Umbilical cord (tissue), 1 donor: ENCODE measurements at regions not wholly inside any gene's neighbourhood (a gene's known extent, or its start where the extent isn't known, plus 50 kb on each side); places are given as distances from the start of the nearest gene placed in this dataset.
"Not testable (repeated sequence)": the region's sequence is repeated elsewhere in the genome, so short reads cannot be mapped to it uniquely, and the experiment has no call there.

Experiments used
- DNase-seq: peaks from one replicate; pipeline ENCODE4 v3.0.0-alpha.2; 2015; ENCODE audit warnings: low spot score

DNA sequence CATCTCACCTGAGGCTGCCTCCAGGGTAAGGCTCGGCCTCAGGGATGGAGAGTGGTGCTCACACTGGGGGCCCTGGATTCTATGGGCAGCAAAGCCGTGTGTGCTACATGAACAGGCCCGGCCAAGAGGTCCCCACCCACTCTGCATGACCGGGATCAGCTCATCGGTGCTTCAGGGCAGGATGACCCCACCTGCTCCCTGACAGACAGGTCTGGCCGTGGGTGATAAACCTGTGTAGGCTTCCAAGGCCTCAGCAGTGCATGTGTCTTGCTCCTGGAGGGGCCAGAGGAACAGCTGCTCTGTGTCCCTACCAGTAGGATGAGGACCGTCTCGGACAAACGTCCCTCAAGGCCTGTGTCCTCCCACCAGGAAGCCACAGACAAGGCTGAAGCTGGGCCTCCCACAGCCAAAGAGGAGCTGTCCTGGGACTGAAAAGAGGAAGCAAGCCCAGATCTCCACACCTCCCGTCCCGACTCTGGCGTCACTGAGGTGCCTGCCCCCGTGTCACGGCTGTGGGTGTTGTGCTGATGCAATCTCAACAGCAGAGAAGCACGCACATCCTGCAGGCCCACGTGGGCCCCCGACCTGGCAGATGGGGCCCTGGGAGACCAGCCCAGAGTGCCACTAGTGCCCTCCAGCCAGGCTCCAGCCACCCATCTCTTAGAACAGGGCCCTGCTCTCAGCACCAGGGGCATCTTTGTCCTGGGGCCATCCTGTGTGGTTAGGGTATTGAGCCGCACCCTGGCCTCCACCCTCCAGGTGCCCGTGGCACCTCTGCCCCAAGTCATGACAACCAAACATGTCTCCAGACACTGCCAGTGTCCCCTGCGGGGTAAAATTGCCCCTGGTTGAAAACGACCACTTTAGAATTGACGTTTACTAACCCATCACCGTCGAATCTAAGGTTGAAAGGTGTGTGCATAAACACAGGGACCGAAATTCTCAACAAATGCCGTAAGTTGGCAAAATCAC, 5455.9 kb upstream of the TPTE start:
- DNase-seq = not testable (repeated sequence)

- not testable (repeated sequence) for DNase-seq
Observed at GRCh38 chr21:5066682-5067251, 5454.6 kb upstream of the TPTE start.

- not testable (repeated sequence) for DNase-seq
Observed at GRCh38 chr21:5067326-5068048, 5453.9 kb upstream of the TPTE start.

- DNase-seq = not testable (repeated sequence)
Observed at GRCh38 chr21:5068649-5069048, 5452.7 kb upstream of the TPTE start.

DNA sequence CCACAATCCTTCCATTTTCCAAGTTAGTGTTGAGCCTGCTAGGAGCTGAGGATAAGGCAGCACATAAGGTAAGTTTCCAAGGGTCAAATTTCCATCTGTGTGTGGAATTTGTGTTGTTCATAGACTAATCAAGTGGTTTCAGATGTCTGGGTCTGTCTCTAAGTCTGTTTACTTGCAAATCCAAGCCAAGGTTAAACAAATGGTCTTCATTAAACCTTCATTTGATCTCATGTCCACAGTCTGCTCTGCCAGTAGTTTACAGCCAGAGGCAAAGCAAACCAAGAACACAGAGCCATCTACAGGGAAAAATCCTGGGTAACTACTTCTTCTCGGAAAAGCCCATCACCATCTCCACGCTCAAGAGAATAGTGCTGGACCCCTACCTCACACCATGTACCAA, 5450.2 kb upstream of the TPTE start:
- DNase-seq = not testable (repeated sequence)

GRCh38 chr21:5076854-5077253, 5444.5 kb upstream of the TPTE start:
- DNase-seq = not testable (repeated sequence)

- DNase-seq = not testable (repeated sequence)
Observed at GRCh38 chr21:5079361-5079760, 5442.0 kb upstream of the TPTE start.

DNA sequence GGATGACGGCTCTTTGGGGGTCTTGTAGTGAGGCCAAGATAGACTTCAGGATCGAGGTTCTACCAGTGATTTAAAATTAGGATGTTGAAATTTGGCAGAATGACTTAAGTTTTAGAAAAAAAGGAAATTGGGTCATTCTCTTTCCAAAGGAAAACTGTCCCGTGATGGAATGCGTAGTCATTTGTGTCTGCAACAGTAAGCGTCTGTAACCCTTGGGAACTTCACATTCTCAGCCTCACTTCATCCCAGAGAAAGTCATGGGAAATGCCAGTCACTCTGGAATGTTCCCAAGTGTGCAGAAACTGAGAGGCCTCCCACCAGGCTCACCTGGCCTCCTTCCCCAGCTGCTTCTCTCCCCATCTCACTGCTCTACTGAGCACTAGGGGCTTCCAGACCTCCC, 5441.4 kb upstream of the TPTE start:
- not testable (repeated sequence) for DNase-seq

- not testable (repeated sequence) for DNase-seq
Observed at GRCh38 chr21:5084246-5084645, 5437.1 kb upstream of the TPTE start.

- not testable (repeated sequence) for DNase-seq
Observed at GRCh38 chr21:5085456-5085855, 5435.9 kb upstream of the TPTE start.

GRCh38 chr21:5086416-5086815, 5435.0 kb upstream of the TPTE start:
- not testable (repeated sequence) for DNase-seq

GRCh38 chr21:5088820-5089219, 5432.6 kb upstream of the TPTE start:
- not testable (repeated sequence) for DNase-seq

- DNase-seq = not testable (repeated sequence)
Observed at GRCh38 chr21:5089399-5090089, 5431.8 kb upstream of the TPTE start.

- DNase-seq = not testable (repeated sequence)
Observed at GRCh38 chr21:5090132-5091079, 5431.0 kb upstream of the TPTE start.

GRCh38 chr21:5091274-5091673, 5430.1 kb upstream of the TPTE start:
- not testable (repeated sequence) for DNase-seq

GRCh38 chr21:5095628-5096027, 5425.8 kb upstream of the TPTE start:
- DNase-seq = not testable (repeated sequence)

DNA sequence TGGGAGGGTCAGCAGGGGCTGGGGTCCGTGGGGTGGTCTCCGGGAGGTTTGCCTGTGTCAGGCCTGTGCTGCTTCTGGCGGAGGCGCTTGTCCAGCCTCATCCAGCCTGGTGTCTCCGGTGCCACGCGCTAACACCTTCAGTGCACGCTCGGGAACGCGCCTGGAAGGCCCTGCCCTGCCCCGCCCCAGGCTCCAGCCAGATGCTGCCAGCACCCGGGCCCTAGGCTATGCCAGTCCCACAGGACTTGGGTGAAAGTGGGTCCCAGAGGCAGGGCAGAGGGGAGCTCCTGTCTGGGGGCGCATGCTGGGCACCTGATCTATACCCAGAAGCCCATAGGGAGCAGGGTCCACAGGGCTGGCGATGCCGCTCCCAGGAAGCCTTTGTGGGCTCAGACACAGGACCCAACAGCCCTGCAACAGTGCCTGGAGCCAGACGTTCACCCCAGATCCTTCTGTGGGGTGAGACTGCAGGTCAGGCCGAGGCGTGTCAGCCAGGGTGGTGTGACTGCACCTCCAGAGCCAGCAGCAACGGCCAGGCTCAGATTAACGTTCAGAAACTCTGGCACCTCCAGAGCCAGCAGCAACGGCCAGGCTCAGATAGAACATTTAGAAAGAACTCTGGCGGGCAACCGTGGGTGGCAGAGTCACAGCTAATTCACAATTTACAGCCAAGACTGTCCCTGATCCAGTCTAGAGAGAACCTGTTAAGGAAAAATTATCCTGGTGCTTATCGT, 5423.2 kb upstream of the TPTE start:
- DNase-seq = not testable (repeated sequence)

DNA sequence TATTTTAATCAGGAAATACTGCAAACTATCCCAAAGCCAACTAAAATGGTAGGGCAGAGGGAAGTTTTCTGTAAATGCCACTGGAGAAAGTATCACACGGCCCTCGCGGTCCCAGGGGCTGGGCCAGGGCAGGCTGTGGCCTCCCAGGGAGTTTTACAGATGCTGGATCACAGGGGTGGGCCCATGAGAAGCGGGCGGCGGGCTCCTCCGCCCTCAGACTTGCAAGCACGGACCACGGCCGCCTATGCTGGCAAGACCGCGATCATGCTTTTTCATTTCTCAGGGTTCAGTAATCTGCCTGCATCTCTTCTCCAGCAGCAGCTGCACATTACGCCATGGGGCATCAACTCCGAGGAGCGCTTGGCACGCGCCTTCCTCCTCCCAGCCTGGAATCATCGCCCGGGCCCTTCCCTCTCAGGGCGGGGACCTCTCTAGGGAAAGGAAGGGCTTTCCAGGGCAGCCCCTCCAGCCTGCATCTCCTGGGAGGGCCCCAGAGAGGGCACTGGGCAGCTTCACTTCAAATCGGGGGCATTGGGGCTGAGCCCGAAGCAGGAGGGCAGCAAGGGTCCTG, 5420.7 kb upstream of the TPTE start:
- not testable (repeated sequence) for DNase-seq

GRCh38 chr21:5101749-5102148, 5419.6 kb upstream of the TPTE start:
- peak; percentile 10 for DNase-seq
